GM21576 (cell line): ENCODE measurements at regions not wholly inside any gene's neighbourhood (a gene's known extent, or its start where the extent isn't known, plus 50 kb on each side); places are given as distances from the start of the nearest gene placed in this dataset.

ENCODE experiments used
- ATAC-seq: cut with Tn5 transposase; IDR thresholded peaks from one replicate; pipeline ENCODE4 v1.9.1; 2021; ENCODE audit warnings: mild to moderate bottlenecking, moderate library complexity; ENCODE audit not compliant: unreplicated experiment

GRCh38 chr11:88404932-88405710 is 67.6 kb upstream of the CTSC start:
- no peak for ATAC-seq

- no peak for ATAC-seq
Observed at GRCh38 chr11:88404391-88404790, 66.9 kb upstream of the CTSC start.

GRCh38 chr11:88402784-88403183 is 65.2 kb upstream of the CTSC start:
- ATAC-seq = no peak

GRCh38 chr11:88402192-88402715 is 64.7 kb upstream of the CTSC start:
- ATAC-seq = no peak

- ATAC-seq = no peak
Observed at GRCh38 chr11:88398791-88399570, 61.4 kb upstream of the CTSC start.

- ATAC-seq = no peak
Observed at GRCh38 chr11:88398372-88398771, 60.8 kb upstream of the CTSC start.

- no peak for ATAC-seq
Observed at GRCh38 chr11:88390254-88390653, 52.7 kb upstream of the CTSC start.

- no peak for ATAC-seq
Observed at GRCh38 chr11:88387957-88388356, 50.4 kb upstream of the CTSC start.
